ENCODE measurements at regions not wholly inside any gene's neighbourhood (a gene's known extent, or its start where the extent isn't known, plus 50 kb on each side); places are given as distances from the start of the nearest gene placed in this dataset.

DNA sequence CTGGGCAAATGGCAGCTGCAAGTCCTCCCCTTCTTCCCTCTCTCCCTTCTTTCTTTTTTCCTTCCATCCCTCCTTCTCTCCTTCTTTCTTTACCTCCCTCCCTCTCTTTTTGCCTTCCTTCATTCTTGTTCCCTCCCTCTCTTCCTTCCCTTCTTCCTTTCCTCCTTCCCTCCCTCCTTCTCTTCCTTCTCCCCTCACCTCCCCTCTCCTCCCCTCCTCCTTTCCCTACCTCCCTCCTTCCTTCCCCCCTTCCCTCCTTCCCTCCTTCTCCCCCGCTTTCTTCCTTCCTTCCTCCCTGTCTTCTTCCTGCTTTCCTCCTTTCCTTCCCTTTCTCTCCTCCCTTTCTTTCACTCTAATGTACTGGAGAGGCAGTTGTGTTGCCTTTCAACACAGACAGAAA is 110.8 kb upstream of the SALL1 start:
- TF ChIP-seq, protein P1, sequence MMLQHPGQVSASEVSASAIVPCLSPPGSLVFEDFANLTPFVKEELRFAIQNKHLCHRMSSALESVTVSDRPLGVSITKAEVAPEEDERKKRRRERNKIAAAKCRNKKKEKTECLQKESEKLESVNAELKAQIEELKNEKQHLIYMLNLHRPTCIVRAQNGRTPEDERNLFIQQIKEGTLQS (IDR thresholded peaks at IDR 0.05) = no peak
- TF ChIP-seq, protein P2, sequence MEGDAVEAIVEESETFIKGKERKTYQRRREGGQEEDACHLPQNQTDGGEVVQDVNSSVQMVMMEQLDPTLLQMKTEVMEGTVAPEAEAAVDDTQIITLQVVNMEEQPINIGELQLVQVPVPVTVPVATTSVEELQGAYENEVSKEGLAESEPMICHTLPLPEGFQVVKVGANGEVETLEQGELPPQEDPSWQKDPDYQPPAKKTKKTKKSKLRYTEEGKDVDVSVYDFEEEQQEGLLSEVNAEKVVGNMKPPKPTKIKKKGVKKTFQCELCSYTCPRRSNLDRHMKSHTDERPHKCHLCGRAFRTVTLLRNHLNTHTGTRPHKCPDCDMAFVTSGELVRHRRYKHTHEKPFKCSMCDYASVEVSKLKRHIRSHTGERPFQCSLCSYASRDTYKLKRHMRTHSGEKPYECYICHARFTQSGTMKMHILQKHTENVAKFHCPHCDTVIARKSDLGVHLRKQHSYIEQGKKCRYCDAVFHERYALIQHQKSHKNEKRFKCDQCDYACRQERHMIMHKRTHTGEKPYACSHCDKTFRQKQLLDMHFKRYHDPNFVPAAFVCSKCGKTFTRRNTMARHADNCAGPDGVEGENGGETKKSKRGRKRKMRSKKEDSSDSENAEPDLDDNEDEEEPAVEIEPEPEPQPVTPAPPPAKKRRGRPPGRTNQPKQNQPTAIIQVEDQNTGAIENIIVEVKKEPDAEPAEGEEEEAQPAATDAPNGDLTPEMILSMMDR (IDR thresholded peaks at IDR 0.05 in 2 of 3, conservative IDR thresholded peaks at IDR 0.05 in 1 of 3; ENCODE audit: borderline replicate concordance in 1 of 3, insufficient read depth in 1 of 3, low read depth in 2 of 3, low read length in 2 of 3) = no peak
- TF ChIP-seq POLR2A (IDR thresholded peaks at IDR 0.05; ENCODE audit: borderline replicate concordance, extremely low read depth, insufficient read depth, insufficient read length) (no peak), REST (IDR thresholded peaks at IDR 0.05; ENCODE audit: low read depth) (no peak), SIN3A (IDR thresholded peaks at IDR 0.05; ENCODE audit: low read depth) (no peak), RAD21 (IDR thresholded peaks at IDR 0.05; ENCODE audit: low read depth) (no peak), ELF1 (IDR thresholded peaks at IDR 0.05; ENCODE audit: borderline replicate concordance, low read depth) (no peak), POLR2AphosphoS5 (IDR thresholded peaks at IDR 0.05; ENCODE audit: low read depth, low read length) (no peak), EZH2 (IDR thresholded peaks at IDR 0.05) (no peak)
